DND-41 (cell line): ENCODE measurements at regions not wholly inside any gene's neighbourhood (a gene's known extent, or its start where the extent isn't known, plus 50 kb on each side); places are given as distances from the start of the nearest gene placed in this dataset.

Experiments used
- ATAC-seq: fragments of 200-7000 bp; cut with Tn5 transposase; 3 replicates; pipeline ENCODE4 v1.9.1; 2021; ENCODE audit warnings: low read depth; ENCODE audit not compliant: insufficient read depth
- DNase-seq: peaks from one replicate; pipeline ENCODE4 v3.0.0-alpha.2; 2020
- H2AFZ ChIP-seq: 2 replicates; pipeline ENCODE4 v1.6.0; 2012; ENCODE audit warnings: low read depth, low read length
- H3K27ac ChIP-seq: 2 replicates; pipeline ENCODE4 v1.5.1; 2012; ENCODE audit warnings: low read length, inconsistent platforms
- H3K27me3 ChIP-seq: fragments of 200-600 bp; sonication (generic); 2 replicates; pipeline ENCODE4 v1.6.0; 2012; ENCODE audit warnings: low read length, mild to moderate bottlenecking, inconsistent platforms; ENCODE audit not compliant: insufficient read depth, poor library complexity
- H3K36me3 ChIP-seq: 2 replicates; pipeline ENCODE4 v1.5.1; 2012; ENCODE audit warnings: low read length, inconsistent platforms; ENCODE audit not compliant: insufficient read depth
- H3K4me1 ChIP-seq: 2 replicates; pipeline ENCODE4 v1.5.1; 2012; ENCODE audit warnings: mild to moderate bottlenecking, low read length; ENCODE audit not compliant: insufficient read depth
- H3K4me2 ChIP-seq: 2 replicates; pipeline ENCODE4 v1.6.0; 2012; ENCODE audit warnings: mild to moderate bottlenecking, moderate library complexity, low read length, inconsistent platforms; ENCODE audit not compliant: insufficient read depth
- H3K4me3 ChIP-seq, 2 experiments: fragments of 200-600 bp in 1 of 2; shearing (Covaris generic) in 1 of 2; 2 replicates each; pipeline ENCODE4 v1.5.1; 2012 to 2016; ENCODE audit warnings: inconsistent platforms in 2 of 2, low read length in 2 of 2, mild to moderate bottlenecking in 2 of 2, low read depth in 1 of 2, moderate library complexity in 1 of 2
- H3K79me2 ChIP-seq: 2 replicates; pipeline ENCODE4 v1.6.0; 2012; ENCODE audit warnings: low read length, inconsistent platforms; ENCODE audit not compliant: insufficient read depth
- H3K9ac ChIP-seq: 2 replicates; pipeline ENCODE4 v1.6.0; 2012; ENCODE audit warnings: low read depth, mild to moderate bottlenecking, inconsistent platforms, low read length, moderate library complexity
- H3K9me3 ChIP-seq: 2 replicates; pipeline ENCODE4 v1.5.1; 2012; ENCODE audit warnings: low read length, moderate library complexity, mild to moderate bottlenecking, inconsistent platforms; ENCODE audit not compliant: insufficient read depth, severe bottlenecking
- H4K20me1 ChIP-seq: 2 replicates; pipeline ENCODE4 v1.6.0; 2012; ENCODE audit warnings: low read length; ENCODE audit not compliant: insufficient read depth
- EZH2 ChIP-seq: IDR thresholded peaks from 3 replicates; pipeline ENCODE4 v1.6.1; 2012; ENCODE audit warnings: borderline replicate concordance, low read depth, mild to moderate bottlenecking, moderate library complexity, low read length, inconsistent platforms; ENCODE audit not compliant: severe bottlenecking
- TF ChIP-seq, protein P1 (sequence below): IDR thresholded peaks from 2 replicates; pipeline ENCODE4 v1.5.1; 2012; ENCODE audit warnings: borderline replicate concordance, low read length, moderate library complexity, mild to moderate bottlenecking; ENCODE audit not compliant: poor library complexity, severe bottlenecking; ENCODE audit errors: extremely low read depth

DNA sequence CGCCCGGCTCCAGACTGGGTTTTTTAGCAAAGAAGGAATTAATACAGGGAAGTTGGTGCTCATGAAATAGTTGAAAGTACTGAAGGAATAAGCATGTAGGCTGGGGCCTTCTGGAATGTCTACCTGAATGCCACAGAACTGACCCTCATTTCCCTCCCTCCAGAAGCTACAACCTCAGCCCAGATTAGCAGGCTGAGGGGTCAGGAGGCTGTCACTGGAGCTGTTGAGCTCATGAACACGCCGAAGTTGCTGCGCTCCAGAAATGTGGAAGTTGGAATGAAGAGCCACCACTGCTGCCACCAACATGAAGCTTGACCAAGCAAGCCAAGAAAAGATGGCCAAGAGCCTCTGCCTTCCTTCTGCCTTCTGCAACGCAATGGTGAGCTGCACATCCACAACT lies 52.2 kb upstream of the KMT2E start:
- no peaks in the 10 kb centered on the region for H4K20me1 ChIP-seq
- TF ChIP-seq, protein P1, sequence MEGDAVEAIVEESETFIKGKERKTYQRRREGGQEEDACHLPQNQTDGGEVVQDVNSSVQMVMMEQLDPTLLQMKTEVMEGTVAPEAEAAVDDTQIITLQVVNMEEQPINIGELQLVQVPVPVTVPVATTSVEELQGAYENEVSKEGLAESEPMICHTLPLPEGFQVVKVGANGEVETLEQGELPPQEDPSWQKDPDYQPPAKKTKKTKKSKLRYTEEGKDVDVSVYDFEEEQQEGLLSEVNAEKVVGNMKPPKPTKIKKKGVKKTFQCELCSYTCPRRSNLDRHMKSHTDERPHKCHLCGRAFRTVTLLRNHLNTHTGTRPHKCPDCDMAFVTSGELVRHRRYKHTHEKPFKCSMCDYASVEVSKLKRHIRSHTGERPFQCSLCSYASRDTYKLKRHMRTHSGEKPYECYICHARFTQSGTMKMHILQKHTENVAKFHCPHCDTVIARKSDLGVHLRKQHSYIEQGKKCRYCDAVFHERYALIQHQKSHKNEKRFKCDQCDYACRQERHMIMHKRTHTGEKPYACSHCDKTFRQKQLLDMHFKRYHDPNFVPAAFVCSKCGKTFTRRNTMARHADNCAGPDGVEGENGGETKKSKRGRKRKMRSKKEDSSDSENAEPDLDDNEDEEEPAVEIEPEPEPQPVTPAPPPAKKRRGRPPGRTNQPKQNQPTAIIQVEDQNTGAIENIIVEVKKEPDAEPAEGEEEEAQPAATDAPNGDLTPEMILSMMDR, result no peak
- TF ChIP-seq EZH2, result no peak
- ATAC-seq, result no peak
- H3K27me3 ChIP-seq, result no peaks in the 10 kb centered on the region
- H3K9me3 ChIP-seq, result peaks cover 6% of the 10 kb centered on the region
- DNase-seq, result no peak
- no peak overlapping the region for H3K27ac ChIP-seq
- H3K4me3 ChIP-seq, result no peak overlapping the region
- no peaks in the 10 kb centered on the region for H3K79me2 ChIP-seq
- H3K36me3 ChIP-seq, result no peaks in the 10 kb centered on the region
- H3K4me2 ChIP-seq, result no peak overlapping the region
- no peak overlapping the region for H3K9ac ChIP-seq
- H2AFZ ChIP-seq, result no peak overlapping the region
- no peaks in the 10 kb centered on the region for H3K4me1 ChIP-seq

DNA sequence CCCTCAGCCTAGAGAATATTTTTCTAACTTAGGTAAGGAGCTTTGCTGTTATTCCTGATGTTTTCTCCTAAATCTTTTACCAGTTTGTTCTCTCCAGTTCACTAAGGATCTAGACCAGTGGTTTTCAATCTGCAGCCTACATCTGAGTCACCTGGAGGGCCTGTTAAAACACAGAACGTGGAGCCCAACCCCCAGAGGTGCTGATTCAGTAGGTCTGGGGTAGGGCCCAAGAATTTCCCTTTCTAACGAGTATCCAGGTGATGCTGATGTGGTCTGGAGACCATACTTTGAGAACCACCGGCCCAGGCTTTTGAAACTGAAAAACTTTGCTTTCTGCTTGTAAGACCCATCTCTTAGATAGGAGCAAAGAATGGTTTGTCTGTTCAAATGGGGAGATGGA lies 51.2 kb upstream of the KMT2E start:
- H3K4me1 ChIP-seq, result no peaks in the 10 kb centered on the region
- H4K20me1 ChIP-seq, result no peaks in the 10 kb centered on the region
- H3K27me3 ChIP-seq, result no peaks in the 10 kb centered on the region
- H3K27ac ChIP-seq, result no peak overlapping the region
- H3K9me3 ChIP-seq, result peaks cover 6% of the 10 kb centered on the region
- DNase-seq, result no peak
- H3K36me3 ChIP-seq, result no peaks in the 10 kb centered on the region
- H2AFZ ChIP-seq, result no peak overlapping the region
- no peak overlapping the region for H3K4me3 ChIP-seq
- H3K79me2 ChIP-seq, result no peaks in the 10 kb centered on the region
- no peak for TF ChIP-seq EZH2
- TF ChIP-seq, protein P1, result no peak
- H3K9ac ChIP-seq, result no peak overlapping the region
- H3K4me2 ChIP-seq, result no peak overlapping the region
- ATAC-seq, result no peak

DNA sequence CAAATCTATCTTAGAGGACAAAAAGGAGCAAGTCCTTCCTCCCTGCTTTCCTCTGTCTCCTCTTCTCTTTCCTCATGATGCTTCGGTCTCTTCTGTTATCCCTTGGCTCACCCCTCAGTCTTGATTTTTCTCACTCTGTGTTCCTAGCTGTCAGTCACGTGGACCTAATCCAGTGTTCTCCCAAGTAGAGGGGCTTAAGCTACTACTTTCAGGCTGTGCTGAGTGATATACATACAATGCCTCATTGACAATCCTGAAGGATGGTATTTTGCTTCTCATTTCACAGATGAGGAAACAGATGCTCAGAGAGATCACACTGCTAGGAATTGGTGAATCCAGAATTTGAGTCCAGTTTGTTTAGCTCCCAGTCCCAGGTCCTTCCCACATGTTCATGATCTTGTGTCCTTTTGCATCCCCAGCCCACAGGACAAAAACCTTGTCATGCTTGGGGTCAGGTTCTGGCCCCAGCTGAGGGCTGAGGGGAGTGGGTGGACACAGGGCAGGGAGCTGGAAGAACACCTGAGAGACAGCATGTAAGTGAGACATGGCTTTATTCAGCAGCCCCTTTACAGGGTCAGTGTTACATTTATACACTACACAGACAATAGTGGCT lies 50.5 kb upstream of the KMT2E start:
- no peaks in the 10 kb centered on the region for H3K79me2 ChIP-seq
- DNase-seq (no peak), ATAC-seq (no peak)
- no peak overlapping the region for H2AFZ ChIP-seq
- H3K9ac ChIP-seq, result no peak overlapping the region
- no peaks in the 10 kb centered on the region for H4K20me1 ChIP-seq
- no peaks in the 10 kb centered on the region for H3K27me3 ChIP-seq
- H3K4me2 ChIP-seq, result no peak overlapping the region
- H3K27ac ChIP-seq, result no peak overlapping the region
- H3K4me3 ChIP-seq, result no peak overlapping the region
- H3K4me1 ChIP-seq, result no peaks in the 10 kb centered on the region
- H3K9me3 ChIP-seq, result peaks cover 6% of the 10 kb centered on the region
- no peak for TF ChIP-seq EZH2
- TF ChIP-seq, protein P1, result no peak
- H3K36me3 ChIP-seq, result no peaks in the 10 kb centered on the region
